H1 (cell line): ENCODE measurements at regions not wholly inside any gene's neighbourhood (a gene's known extent, or its start where the extent isn't known, plus 50 kb on each side); places are given as distances from the start of the nearest gene placed in this dataset.

Experiments used
- CTCF ChIA-PET: fragments of 300-600 bp; sonication (Branson Sonifier 250); formaldehyde crosslinking; loops from one replicate; lab custom pipeline; 2021; ENCODE audit not compliant: partially characterized antibody; lab: Charles Lee
- POLR2A ChIA-PET: fragments of 300-600 bp; sonication (Branson Sonifier 250); formaldehyde crosslinking; loops from one replicate; lab custom pipeline; 2021; ENCODE audit warnings: inconsistent platforms; ENCODE audit not compliant: partially characterized antibody; lab: Charles Lee
- DNase-seq, 2 experiments: peaks; one replicate each; pipeline versions ENCODE4 v3.0.0 to v3.0.0-alpha.2; 2010 to 2022; ENCODE audit warnings: low spot score in 2 of 2, low read depth in 1 of 2, mixed read lengths in 1 of 2
- FAIRE-seq: peaks from 2 replicates; lab custom pipeline; 2011; peaks lifted over from hg19 to GRCh38; lab: Jason Lieb, UNC
- H2AFZ ChIP-seq: 2 replicates; pipeline ENCODE4 v1.8.1; 2012; ENCODE audit warnings: low read length, inconsistent platforms
- H2AK5ac ChIP-seq: 2 replicates; pipeline ENCODE4 v1.6.1; 2013; ENCODE audit warnings: low read depth, low read length
- H2BK120ac ChIP-seq: replicated peaks from 2 replicates; pipeline ENCODE3; 2013; ENCODE audit warnings: low read depth, low read length, inconsistent platforms
- H2BK12ac ChIP-seq: 2 replicates; pipeline ENCODE4 v1.6.1; 2013; ENCODE audit warnings: low read depth, low read length
- H2BK15ac ChIP-seq: 2 replicates; pipeline ENCODE4 v1.6.1; 2013; ENCODE audit warnings: low read length
- H2BK20ac ChIP-seq: 2 replicates; pipeline ENCODE4 v1.6.1; 2013; ENCODE audit warnings: low read length
- H2BK5ac ChIP-seq: 2 replicates; pipeline ENCODE4 v1.6.1; 2013; ENCODE audit warnings: low read depth, low read length
- H3K14ac ChIP-seq: 2 replicates; pipeline ENCODE4 v1.6.1; 2013; ENCODE audit warnings: inconsistent platforms; ENCODE audit not compliant: insufficient read length
- H3K18ac ChIP-seq: 2 replicates; pipeline ENCODE4 v1.6.1; 2013; ENCODE audit warnings: low read length; ENCODE audit errors: extremely low read depth
- H3K23ac ChIP-seq: 2 replicates; pipeline ENCODE4 v1.6.1; 2013; ENCODE audit warnings: inconsistent platforms; ENCODE audit not compliant: insufficient read length
- H3K23me2 ChIP-seq: 2 replicates; pipeline ENCODE4 v1.6.1; 2013; ENCODE audit warnings: low read depth, low read length
- H3K27ac ChIP-seq: 2 replicates; pipeline ENCODE4 v1.6.1; 2011; ENCODE audit warnings: low read depth, low read length, inconsistent platforms
- H3K27me3 ChIP-seq, 4 experiments: replicated peaks in 1 of 4; 1 replicate in 1 of 4; 2 replicates in 3 of 4; pipeline versions ENCODE4 v1.6.1 to v1.8.1; 2011 to 2013; ENCODE audit warnings: low read length in 3 of 4, mild to moderate bottlenecking in 3 of 4, inconsistent platforms in 2 of 4, mixed read lengths in 2 of 4, moderate library complexity in 1 of 4; ENCODE audit not compliant: control insufficient read depth in 3 of 4, insufficient read depth in 3 of 4; ENCODE audit errors: extremely low read depth in 1 of 4
- H3K36me3 ChIP-seq, 4 experiments: 2 replicates each; pipeline versions ENCODE4 v1.6.1 to v1.8.1; 2011 to 2013; ENCODE audit warnings: mild to moderate bottlenecking in 4 of 4, low read length in 3 of 4, moderate library complexity in 2 of 4, control low read depth in 1 of 4, inconsistent platforms in 1 of 4; ENCODE audit not compliant: insufficient read depth in 4 of 4, control insufficient read depth in 2 of 4
- H3K4ac ChIP-seq: replicated peaks from 2 replicates; pipeline ENCODE3; 2013; ENCODE audit warnings: low read length, low read depth, mixed read lengths, inconsistent platforms; ENCODE audit not compliant: insufficient read length
- H3K4me1 ChIP-seq, 4 experiments: replicated peaks in 1 of 4; 1 replicate in 1 of 4; 2 replicates in 3 of 4; pipeline versions ENCODE4 v1.6.1 to v1.8.1; 2011 to 2013; ENCODE audit warnings: low read length in 3 of 4, inconsistent platforms in 2 of 4, mixed read lengths in 1 of 4; ENCODE audit not compliant: insufficient read depth in 4 of 4, control insufficient read depth in 3 of 4
- H3K4me2 ChIP-seq, 2 experiments: 2 replicates each; pipeline versions ENCODE4 v1.6.1 to v1.8.1; 2011 to 2013; ENCODE audit warnings: low read depth in 2 of 2, low read length in 2 of 2, control low read depth in 1 of 2, inconsistent platforms in 1 of 2, mild to moderate bottlenecking in 1 of 2; ENCODE audit not compliant: insufficient read depth in 1 of 2
- H3K4me3 ChIP-seq, 4 experiments: fragments of 200-600, 300-600 bp in 1 of 4; sonication (generic), shearing (Covaris generic), sonication (Bioruptor Twin) in 1 of 4; 2 replicates each; pipeline versions ENCODE4 v1.5.1 to v1.8.1; 2011 to 2016; ENCODE audit warnings: low read length in 4 of 4, low read depth in 3 of 4, control low read depth in 2 of 4, inconsistent platforms in 2 of 4, mild to moderate bottlenecking in 2 of 4, mixed read lengths in 1 of 4, moderate library complexity in 1 of 4; ENCODE audit not compliant: insufficient read depth in 2 of 4; ENCODE audit errors: extremely low read depth in 1 of 4
- H3K56ac ChIP-seq: replicated peaks from 2 replicates; pipeline ENCODE3; 2013; ENCODE audit warnings: low read depth, mild to moderate bottlenecking, mixed read lengths, low read length, inconsistent platforms; ENCODE audit not compliant: insufficient read length
- H3K79me1 ChIP-seq: 2 replicates; pipeline ENCODE4 v1.6.1; 2013; ENCODE audit warnings: low read depth, low read length, control low read depth
- H3K79me2 ChIP-seq, 2 experiments: 2 replicates each; pipeline versions ENCODE4 v1.6.1 to v1.8.1; 2012 to 2013; ENCODE audit warnings: low read length in 2 of 2, mild to moderate bottlenecking in 2 of 2, inconsistent platforms in 1 of 2; ENCODE audit not compliant: insufficient read depth in 2 of 2, control insufficient read depth in 1 of 2
- H3K9ac ChIP-seq, 4 experiments: replicated peaks in 1 of 4; 1 replicate in 1 of 4; 2 replicates in 3 of 4; pipeline versions ENCODE4 v1.6.1 to v1.8.1; 2011 to 2013; ENCODE audit warnings: low read depth in 3 of 4, low read length in 3 of 4, control low read depth in 2 of 4, mild to moderate bottlenecking in 2 of 4, moderate library complexity in 2 of 4, inconsistent platforms in 1 of 4; ENCODE audit errors: extremely low read depth in 1 of 4
- H3K9me3 ChIP-seq, 2 experiments: 2 replicates each; pipeline versions ENCODE4 v1.6.1 to v1.8.1; 2012 to 2013; ENCODE audit warnings: mild to moderate bottlenecking in 2 of 2, moderate library complexity in 2 of 2, control low read depth in 1 of 2, inconsistent platforms in 1 of 2, low read depth in 1 of 2, low read length in 1 of 2, mixed read lengths in 1 of 2; ENCODE audit not compliant: insufficient read depth in 2 of 2
- H4K20me1 ChIP-seq, 2 experiments: replicated peaks in 1 of 2; 2 replicates each; pipeline versions ENCODE3 to v1.8.1; 2011 to 2013; ENCODE audit warnings: inconsistent platforms in 2 of 2, low read length in 2 of 2, mild to moderate bottlenecking in 1 of 2; ENCODE audit not compliant: insufficient read depth in 2 of 2, control insufficient read depth in 1 of 2
- H4K5ac ChIP-seq: 2 replicates; pipeline ENCODE4 v1.6.1; 2013; ENCODE audit warnings: low read length, low read depth, mixed read lengths, inconsistent platforms; ENCODE audit not compliant: insufficient read length
- H4K8ac ChIP-seq: 2 replicates; pipeline ENCODE4 v1.8.0; 2013; ENCODE audit warnings: mild to moderate bottlenecking, moderate library complexity, low read length, inconsistent platforms; ENCODE audit not compliant: insufficient read depth; ENCODE audit errors: extremely low read depth
- H4K91ac ChIP-seq: replicated peaks from 2 replicates; pipeline ENCODE3; 2013; ENCODE audit warnings: low read length, mixed read lengths, inconsistent platforms; ENCODE audit not compliant: insufficient read length
- EGR1 ChIP-seq: IDR thresholded peaks from 2 replicates; pipeline ENCODE4 v1.6.1; 2011; ENCODE audit warnings: low read depth, low read length, borderline replicate concordance
- WGBS, 2 experiments: shearing (Covaris generic) in 1 of 2; methylation state at CpG; one replicate each; pipeline versions ENCODE4 v1.1.6 to v1.1.7; 2013 to 2015; ENCODE audit warnings: low lambda C conversion rate in 2 of 2, mixed read lengths in 2 of 2, inconsistent platforms in 1 of 2, low coverage in 1 of 2, missing lambda C conversion rate in 1 of 2; ENCODE audit not compliant: insufficient replicate concordance in 2 of 2, insufficient coverage in 1 of 2, insufficient read length in 1 of 2; ENCODE audit errors: extremely low coverage in 1 of 2, missing lambda C conversion rate in 1 of 2; 5-methylcytosine and 5-hydroxymethylcytosine counted together

GRCh38 chr3:99487894-99488293 lies 150.5 kb upstream of the COL8A1 start:
- no peak overlapping the region for H3K56ac ChIP-seq
- no peak overlapping the region for H3K4me2 ChIP-seq
- CTCF ChIA-PET = interaction anchor here (1.0 to 1.2 kb wide), 3 partner anchors 173 to 374 kb away, joined by 3 to 4 read pairs (median 3); no protein-coding TSS in a partner anchor
- no peak overlapping the region for H3K14ac ChIP-seq
- H3K4me3 ChIP-seq = no peak overlapping the region
- no peak overlapping the region for H2BK12ac ChIP-seq
- no peak for TF ChIP-seq EGR1
- no peaks in the 10 kb centered on the region for H3K36me3 ChIP-seq
- POLR2A ChIA-PET = no interaction called here
- H2BK120ac ChIP-seq = no peak overlapping the region
- DNase-seq = no peak
- H4K8ac ChIP-seq = no peak overlapping the region
- no peak overlapping the region for H3K27ac ChIP-seq
- FAIRE-seq = no peak
- WGBS, 2 experiments = 82% methylated on average over 1 of the region's 1 CpG; no CpG with 5 or more reads in 1 of the 2 experiments
- no peaks in the 10 kb centered on the region for H3K23me2 ChIP-seq
- no peak overlapping the region for H3K18ac ChIP-seq
- H3K27me3 ChIP-seq = no peaks in the 10 kb centered on the region
- H3K79me2 ChIP-seq = no peaks in the 10 kb centered on the region
- H3K4me1 ChIP-seq = peaks cover 0 to 3% (median 0%) of the 10 kb centered on the region in 4 experiments; a peak in 1 of 7 replicates
- H3K23ac ChIP-seq = no peak overlapping the region
- H2BK5ac ChIP-seq = no peak overlapping the region
- no peak overlapping the region for H4K5ac ChIP-seq
- H3K9ac ChIP-seq = no peak overlapping the region
- H2BK20ac ChIP-seq = no peak overlapping the region
- H3K79me1 ChIP-seq = no peaks in the 10 kb centered on the region
- no peak overlapping the region for H2AFZ ChIP-seq
- no peak overlapping the region for H3K4ac ChIP-seq
- no peak overlapping the region for H2BK15ac ChIP-seq
- H4K91ac ChIP-seq = no peak overlapping the region
- no peaks in the 10 kb centered on the region for H4K20me1 ChIP-seq
- H2AK5ac ChIP-seq = no peak overlapping the region
- H3K9me3 ChIP-seq = no peaks in the 10 kb centered on the region
